GM12875 (cell line): ENCODE measurements at regions not wholly inside any gene's neighbourhood (a gene's known extent, or its start where the extent isn't known, plus 50 kb on each side); places are given as distances from the start of the nearest gene placed in this dataset.

Experiments used
- H3K4me3 ChIP-seq: one replicate; pipeline ENCODE4 v1.5.1; 2011; ENCODE audit warnings: low read depth, low read length, control low read depth
- TF ChIP-seq, protein P1 (sequence below): IDR thresholded peaks from 2 replicates; pipeline ENCODE4 v1.5.1; 2011; ENCODE audit warnings: low read depth, mild to moderate bottlenecking, control low read depth, inconsistent platforms, low read length, moderate library complexity, borderline replicate concordance; ENCODE audit not compliant: insufficient read depth

DNA sequence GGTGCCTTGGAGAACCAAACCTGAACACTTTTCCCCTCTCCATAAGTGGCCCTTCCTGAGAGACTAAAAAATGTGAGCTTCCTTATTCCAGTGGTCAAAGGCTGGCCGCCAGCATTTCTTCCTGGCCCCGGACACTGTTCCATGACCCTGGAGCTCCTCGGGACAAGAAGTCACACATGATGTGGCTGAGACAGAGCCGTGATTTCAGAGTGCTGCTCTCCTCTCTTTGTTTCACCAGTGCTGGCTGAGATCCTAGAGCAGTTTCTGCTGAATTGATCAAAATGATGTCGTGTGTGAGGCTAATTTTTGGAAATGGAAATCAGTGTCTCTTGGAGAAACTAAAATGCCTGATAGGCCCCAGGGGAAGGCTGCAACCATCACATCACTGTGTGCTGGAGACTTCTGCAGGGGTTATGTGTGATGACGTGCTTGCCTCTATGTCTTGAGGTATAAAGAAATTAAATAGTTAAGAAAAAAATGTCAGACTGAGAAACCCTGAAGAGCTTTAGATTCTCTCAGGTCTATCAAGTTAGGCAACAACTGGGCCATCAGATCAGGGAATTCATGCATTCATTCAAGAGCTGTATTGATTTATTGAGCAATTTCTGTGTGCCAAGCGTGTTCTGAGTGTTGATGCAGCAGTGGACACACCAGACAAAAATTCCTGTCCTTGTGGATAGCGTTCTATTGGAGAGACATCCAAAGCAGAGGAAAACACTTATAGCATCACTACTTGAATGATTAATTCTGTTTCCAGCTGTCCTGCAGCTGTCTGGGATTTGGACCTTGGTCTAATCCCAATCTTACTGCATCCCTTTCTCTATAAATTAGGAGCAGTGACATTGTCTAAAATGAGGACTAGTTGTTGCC is 72.7 kb upstream of the CCN6 start:
- TF ChIP-seq, protein P1, sequence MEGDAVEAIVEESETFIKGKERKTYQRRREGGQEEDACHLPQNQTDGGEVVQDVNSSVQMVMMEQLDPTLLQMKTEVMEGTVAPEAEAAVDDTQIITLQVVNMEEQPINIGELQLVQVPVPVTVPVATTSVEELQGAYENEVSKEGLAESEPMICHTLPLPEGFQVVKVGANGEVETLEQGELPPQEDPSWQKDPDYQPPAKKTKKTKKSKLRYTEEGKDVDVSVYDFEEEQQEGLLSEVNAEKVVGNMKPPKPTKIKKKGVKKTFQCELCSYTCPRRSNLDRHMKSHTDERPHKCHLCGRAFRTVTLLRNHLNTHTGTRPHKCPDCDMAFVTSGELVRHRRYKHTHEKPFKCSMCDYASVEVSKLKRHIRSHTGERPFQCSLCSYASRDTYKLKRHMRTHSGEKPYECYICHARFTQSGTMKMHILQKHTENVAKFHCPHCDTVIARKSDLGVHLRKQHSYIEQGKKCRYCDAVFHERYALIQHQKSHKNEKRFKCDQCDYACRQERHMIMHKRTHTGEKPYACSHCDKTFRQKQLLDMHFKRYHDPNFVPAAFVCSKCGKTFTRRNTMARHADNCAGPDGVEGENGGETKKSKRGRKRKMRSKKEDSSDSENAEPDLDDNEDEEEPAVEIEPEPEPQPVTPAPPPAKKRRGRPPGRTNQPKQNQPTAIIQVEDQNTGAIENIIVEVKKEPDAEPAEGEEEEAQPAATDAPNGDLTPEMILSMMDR = no peak
- H3K4me3 ChIP-seq = no peak overlapping the region

DNA sequence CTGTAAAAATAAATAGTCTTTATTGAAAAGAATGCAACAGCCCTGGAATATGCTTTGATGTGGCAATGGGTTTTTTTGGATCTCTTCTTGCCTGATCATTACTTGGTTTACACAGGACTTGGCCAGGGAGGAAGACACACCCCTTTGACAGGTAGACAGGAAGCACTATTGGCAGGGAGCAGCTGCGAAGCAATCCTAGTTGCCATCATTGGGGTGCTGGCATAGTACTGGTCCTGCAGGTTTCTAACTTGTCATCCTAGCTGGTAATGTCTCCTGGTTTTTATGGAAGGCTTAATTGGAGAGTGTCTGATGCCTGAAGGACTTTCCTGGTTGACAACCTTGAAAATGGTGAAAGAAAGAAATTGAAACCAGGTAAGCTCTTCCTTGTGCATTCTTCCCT is 71.2 kb upstream of the CCN6 start:
- H3K4me3 ChIP-seq = no peak overlapping the region
- TF ChIP-seq, protein P1 = no peak

DNA sequence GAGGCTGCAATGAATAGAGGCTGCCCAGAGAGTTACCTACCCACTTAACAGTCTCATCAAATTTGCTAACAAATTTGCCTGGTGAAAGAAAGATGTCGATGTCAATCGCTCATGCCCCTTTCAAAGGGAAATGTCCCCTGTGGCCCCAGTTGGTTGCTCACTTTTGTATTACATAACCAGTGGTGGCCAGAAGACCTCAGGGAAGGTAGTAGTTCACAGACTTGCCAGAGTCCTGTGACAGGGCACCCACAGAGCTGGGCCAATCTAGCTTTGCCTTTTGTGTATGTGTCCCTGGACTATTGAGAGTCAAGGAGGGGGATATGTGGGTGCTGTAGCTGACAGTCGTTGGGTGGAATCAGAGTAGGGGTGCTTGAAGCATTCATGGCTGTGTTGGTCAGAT is 70.7 kb upstream of the CCN6 start:
- H3K4me3 ChIP-seq = no peak overlapping the region
- TF ChIP-seq, protein P1 = no peak

DNA sequence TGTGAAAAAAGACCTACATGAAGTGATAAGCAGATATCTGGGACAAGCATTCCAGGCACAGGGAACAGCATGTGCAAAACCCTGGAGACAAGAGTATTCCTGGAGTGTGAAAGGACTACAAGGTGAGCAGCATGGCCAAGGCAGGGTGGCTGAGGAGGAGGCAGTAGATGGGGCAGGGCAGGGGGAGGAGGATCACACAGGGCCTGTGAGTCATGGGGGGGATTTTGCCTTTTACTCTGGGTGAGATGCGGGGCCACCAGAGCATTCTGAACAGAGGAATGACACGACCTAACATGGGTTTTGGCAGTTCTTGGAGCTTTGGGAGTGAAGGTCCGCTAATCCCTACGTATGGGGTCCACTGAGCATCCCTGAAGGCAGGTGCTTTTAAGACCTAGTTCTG is 69.8 kb upstream of the CCN6 start:
- TF ChIP-seq, protein P1 = no peak
- no peak overlapping the region for H3K4me3 ChIP-seq

DNA sequence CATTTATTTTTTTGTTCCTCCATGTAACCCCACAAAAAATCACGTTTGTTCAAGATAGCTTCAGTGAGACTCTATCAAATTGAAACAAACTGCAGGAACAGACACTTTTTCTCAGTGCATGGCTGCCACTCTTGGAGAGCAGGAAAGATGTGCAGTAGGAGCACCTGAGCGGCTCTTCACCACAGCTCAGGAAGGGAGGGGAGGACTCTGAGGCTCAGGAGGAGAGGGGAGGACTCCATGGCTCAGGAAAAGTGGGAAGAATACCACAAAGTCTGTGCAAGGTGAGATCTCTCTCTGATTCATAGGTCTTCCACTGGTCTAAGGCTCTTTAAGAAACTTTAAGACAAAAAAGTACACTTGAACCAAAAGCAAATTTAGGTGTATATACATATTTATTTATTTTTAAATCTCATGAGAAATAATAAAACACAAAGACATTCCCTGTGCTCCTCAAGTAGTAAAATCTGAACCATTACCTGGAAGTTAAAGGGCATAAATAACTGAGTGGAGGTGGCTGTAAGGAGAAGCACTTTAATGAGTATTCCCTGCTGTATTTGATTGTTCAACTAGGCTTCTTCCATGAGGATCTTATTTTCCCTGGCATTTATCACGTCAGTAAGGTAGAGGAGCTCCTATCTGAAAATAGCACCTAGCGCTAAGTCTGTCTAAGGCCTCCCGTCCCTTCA is 69.2 kb upstream of the CCN6 start:
- no peak overlapping the region for H3K4me3 ChIP-seq
- TF ChIP-seq, protein P1 = no peak

DNA sequence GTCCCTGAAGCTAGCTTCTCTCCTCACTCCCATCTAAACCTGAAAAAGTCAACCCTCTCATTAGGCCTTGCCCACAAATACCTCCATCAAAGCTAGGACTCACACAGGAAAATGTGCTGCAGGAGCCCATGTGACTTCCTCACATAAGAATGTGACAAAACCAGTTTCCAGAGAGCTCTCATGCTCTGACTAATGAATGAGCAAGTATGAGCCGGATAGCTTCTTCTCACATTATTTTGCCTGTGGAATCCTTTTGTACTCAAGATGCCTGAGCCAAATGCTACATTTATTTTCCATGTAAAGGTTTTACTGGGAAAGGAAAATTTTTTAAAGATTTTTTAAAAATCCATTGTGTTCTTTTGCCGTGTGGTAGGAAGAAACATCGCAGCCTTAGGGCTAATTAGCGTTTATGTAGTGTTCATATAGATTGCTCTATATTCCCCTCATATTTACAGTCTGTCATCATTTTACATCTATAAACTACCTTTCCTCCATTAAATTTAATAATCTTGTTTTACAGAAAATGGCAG is 68.6 kb upstream of the CCN6 start:
- TF ChIP-seq, protein P1 = no peak
- H3K4me3 ChIP-seq = no peak overlapping the region
